ENCODE measurements at regions not wholly inside any gene's neighbourhood (a gene's known extent, or its start where the extent isn't known, plus 50 kb on each side); places are given as distances from the start of the nearest gene placed in this dataset.
A peak's percentile ranks its signal among the peaks of the same experiment; 100 is the strongest.

DNA sequence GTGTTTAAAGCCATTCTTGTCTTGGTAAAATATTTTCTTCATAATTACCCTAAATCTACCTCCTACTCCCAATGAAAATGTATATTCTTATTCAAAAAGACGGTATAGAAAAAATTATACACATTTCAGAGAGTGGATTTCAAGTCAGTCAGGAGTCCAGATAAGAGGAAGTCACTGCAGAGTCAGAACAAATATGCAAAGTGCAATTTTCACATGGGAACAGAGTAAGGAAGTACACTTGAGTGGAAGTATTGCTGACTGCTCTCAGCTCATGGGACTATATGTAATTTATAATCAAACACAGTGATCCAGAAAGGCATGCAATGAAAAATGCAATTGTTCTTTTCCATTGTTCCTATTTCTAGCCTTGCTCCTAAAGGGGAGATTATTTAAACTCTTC lies 1128.0 kb downstream of the AACS start:
- no peak for DNase-seq (ENCODE audit: low read depth)

DNA sequence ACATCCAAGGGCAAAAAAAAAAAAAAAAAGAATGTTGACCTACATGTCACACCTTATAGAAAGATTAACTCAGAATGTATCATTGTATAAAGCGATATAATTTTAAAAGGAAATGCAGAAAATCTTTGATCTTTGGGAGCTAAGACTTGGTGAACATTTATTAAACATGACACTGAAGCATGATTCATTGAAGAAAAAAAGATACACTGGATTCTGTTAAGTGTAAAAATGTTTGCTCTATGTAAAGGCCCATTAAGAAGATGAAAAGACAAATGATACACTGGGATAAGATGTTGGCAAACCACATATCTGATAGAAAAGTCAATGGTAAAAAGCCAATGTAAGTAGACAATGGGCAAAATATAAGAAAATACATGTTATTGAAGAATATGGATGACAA lies 1131.0 kb downstream of the AACS start:
- DNase-seq (ENCODE audit: low read depth) = no peak

DNA sequence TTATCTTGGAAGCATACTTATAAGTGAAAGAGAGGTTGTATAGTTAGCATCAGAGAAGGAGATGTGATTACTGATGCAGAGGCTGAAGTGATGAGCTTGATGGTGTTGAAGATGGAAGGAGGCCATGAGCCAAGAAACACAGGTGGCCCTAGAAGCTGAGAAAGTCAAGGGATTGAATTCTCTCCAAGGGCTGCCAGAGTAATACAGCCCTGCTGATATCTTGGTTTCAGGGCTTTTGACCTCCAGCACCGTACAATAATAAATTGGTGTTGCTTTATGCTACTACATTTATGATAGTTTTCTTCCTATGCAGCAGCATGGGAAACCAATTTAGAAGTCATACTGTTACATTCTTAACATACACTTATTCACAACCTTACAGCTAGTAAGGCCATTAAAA lies 1133.3 kb downstream of the AACS start:
- DNase-seq (ENCODE audit: low read depth) = no peak

- no peak for DNase-seq (ENCODE audit: low read depth)
Observed at GRCh38 chr12:126198966-126199692, 1133.9 kb downstream of the AACS start.

DNA sequence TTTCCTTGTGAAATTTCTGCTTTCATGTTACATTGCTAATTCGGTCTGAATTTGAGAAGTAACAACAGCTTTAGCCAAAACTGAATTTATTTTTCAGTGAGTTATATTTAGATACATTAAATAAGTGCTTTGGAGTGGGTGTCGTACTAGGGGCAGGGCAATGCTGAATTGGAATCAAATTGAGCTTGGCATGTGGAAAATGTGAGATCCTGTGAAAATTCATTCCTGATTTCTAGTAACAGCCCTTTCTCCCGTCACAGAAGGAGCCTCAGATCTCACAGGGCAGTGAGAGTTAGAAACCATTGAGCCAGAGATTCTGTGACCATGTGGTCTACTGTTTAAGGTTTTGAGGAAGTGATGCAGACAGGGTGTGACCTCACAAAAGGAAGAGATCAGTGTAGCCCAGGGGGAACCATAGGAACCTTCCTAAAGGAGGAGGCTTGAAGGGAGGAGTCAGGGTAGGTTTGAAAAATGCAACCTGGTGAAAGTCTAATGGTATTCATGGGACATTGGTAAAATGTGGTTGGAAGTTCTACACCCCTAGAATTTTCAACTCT lies 1136.8 kb downstream of the AACS start:
- DNase-seq (ENCODE audit: low read depth) = no peak

GRCh38 chr12:126204326-126204725 lies 1139.1 kb downstream of the AACS start:
- DNase-seq (ENCODE audit: low read depth) = no peak

DNA sequence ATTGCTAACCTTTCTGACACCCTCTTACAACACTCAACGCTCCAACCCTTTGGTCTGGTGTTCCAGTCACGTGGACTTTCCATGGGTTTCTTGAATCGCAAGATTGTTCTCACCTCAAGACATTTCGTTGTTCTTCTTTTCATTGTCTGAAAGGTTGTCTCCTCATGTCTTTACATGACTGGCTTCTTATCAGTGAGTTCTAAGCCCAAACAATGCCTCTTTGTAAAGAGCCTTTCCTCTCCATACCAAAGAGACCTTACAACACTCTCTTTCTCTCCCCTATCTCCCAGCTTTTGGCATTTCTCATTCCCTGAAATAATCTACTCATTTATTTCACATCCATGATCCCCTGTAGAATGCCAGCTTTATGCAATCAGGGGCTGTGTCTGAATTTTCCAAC lies 1144.8 kb downstream of the AACS start:
- DNase-seq (ENCODE audit: low read depth) = no peak

DNA sequence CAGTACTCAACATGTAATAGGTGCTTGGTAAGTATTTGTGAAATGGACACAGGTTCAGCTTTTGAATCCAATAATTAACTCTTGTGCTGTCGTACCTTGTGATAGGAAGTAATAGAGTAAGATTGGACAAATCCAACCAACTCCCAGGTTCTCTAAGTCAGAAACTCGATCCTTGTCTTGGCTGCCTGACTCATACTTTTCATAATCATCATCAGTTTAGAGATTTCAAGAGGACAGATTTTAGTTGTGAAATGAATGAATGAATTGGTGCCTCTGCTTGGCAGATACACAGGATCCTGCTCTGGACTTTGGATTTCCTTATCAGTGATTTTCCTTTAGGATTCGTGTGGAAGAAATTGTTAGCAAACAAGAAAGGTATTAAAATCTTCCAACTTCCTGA lies 1145.2 kb downstream of the AACS start:
- no peak for DNase-seq (ENCODE audit: low read depth)

DNA sequence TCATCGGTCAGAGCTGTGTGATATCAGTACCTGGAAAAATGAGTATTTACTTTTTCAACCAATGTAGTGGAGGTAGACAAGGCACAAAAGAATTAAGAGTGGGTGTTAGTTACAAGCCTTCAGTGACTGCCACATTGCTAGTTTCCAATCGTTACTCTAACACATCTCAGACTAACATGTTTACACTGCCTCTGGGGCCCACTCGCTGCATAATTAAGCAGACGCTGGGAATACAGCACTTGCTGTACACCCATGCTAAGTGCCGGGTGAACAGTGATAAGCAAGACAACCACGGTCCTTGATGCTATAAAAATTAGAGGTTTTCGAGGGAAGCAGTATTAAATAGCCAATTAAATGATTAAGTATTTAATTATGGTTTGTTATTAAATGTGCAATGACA lies 1147.6 kb downstream of the AACS start:
- no peak for DNase-seq (ENCODE audit: low read depth)

DNA sequence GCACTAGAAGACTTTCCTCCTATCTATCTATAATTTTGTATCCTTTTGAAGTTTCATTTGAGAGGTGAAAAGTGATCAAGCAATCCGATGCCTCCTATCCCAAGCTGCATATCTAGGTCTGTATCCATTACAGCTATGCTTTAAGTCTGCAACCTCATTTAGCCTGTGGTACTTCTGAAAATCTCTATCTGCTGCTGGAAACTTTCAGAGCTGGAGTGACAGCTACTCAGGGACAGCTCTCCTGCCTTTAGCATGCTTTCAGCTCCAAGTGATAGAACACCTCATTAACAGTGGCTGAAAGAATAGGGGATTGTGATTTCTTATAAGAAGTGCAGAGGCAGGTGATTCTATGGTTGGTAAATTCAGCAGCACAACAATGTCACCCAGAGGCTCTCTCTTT lies 1153.5 kb downstream of the AACS start:
- no peak for DNase-seq (ENCODE audit: low read depth)

- no peak for DNase-seq (ENCODE audit: low read depth)
Observed at GRCh38 chr12:126219139-126219538, 1153.9 kb downstream of the AACS start.

GRCh38 chr12:126219654-126220279 lies 1154.5 kb downstream of the AACS start:
- peak; percentile 3 for DNase-seq (ENCODE audit: low read depth)

GRCh38 chr12:126224032-126224431 lies 1158.8 kb downstream of the AACS start:
- no peak for DNase-seq (ENCODE audit: low read depth)

DNA sequence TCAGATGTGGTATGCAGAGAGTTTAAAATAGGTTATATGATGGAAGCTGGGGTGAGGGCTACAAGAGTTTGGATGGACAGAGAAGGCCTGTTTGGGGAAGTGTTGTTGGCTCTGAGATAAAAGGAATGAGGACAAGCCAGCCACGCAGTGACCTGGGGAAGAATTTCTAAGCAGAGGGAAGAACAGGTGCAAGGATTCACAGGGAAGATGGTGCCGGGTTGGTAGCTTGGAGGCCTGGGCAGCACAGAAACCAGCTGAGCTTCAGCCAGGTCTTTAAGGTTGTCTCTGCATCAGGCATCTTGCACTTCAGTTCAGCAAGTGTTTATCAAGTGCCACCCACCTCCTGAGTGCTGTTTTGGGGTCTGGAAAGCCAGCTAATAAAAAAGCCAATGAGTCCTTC lies 1163.7 kb downstream of the AACS start:
- DNase-seq (ENCODE audit: low read depth) = no peak

DNA sequence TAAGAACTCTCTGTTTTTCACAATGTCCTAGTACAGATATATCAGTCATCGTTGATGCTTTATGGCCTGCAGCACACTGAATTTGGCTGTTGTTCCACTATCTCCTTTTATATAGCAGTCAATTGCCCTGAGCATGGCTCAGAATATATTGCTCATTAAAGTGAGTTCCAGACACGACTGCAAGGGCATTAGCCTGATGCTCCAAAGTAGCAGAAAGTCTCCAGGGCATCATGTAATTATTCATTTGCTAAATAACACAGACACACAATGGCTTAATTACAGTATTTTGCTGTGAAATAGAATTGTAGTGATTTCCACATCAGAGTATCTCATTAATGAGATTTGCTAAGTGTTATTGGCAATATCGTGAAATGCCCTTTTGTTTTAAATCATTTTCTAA lies 1167.5 kb downstream of the AACS start:
- no peak for DNase-seq (ENCODE audit: low read depth)

DNA sequence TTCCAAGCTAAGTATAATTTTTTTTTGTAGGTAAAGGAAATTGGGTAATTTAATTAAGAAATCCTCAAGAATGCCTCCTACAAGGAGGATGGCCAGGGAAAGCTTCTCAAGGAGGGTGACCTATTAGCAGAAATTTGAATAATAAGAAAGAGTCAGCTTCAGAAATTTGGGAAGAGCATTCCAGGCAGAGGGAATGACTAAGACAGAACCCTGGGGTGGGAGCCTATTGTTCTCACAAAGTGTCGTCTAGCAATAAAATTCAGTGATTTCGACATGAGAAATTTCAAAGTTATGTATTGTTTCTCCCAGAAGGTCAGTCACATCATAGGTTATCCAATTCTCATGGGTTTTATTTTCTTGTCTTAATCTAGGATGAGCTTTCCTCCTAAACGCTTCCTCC lies 1168.4 kb downstream of the AACS start:
- DNase-seq (ENCODE audit: low read depth) = no peak

- no peak for DNase-seq (ENCODE audit: low read depth)
Observed at GRCh38 chr12:126243814-126244440, 1178.7 kb downstream of the AACS start.

GRCh38 chr12:126247936-126248335 lies 1182.7 kb downstream of the AACS start:
- DNase-seq (ENCODE audit: low read depth) = peak; percentile 9

GRCh38 chr12:126248871-126249403 lies 1183.7 kb downstream of the AACS start:
- peak; percentile 21 for DNase-seq (ENCODE audit: low read depth)

- no peak for DNase-seq (ENCODE audit: low read depth)
Observed at GRCh38 chr12:126258190-126258589, 1193.0 kb downstream of the AACS start.

DNA sequence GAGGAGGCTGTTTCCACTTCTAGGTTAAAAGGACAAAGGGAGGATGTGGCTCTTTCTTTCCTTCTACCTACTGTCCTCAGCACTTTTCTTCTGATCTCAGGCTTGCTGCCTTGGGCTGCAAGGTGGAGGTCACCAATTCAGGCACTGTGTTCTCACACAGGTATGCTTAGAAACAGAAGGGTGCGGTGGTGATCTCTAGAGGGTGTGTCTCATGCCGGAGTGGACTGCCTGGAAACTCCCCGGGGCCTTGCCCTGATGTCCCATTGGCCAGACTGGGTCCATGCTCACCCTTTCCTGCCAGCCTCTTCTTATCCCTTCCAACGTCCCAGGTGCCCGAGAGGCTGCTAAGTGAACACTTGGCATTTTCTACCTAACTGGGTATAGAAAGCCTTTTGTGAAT lies 1197.6 kb downstream of the AACS start:
- no peak for DNase-seq (ENCODE audit: low read depth)

- DNase-seq (ENCODE audit: low read depth) = no peak
Observed at GRCh38 chr12:126268222-126268621, 1203.0 kb downstream of the AACS start.

DNA sequence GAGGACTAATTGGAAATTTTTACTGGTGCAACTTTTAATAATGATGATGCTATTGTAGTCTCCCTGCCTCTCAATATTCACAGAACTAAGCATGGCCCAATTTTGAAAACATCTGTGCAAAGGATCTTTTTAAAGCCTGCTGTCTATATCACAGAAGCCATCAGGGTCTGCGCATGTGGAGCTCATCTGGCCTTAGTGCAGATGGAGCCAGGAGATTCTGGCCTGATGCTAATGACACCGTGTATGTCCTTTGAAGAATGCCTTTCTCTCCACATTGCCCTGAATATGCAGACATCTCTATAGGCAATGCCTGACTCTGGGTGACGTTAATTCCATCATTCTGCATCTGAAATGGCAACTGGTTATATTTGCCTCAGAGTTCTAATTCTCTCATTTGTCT lies 1205.9 kb downstream of the AACS start:
- DNase-seq (ENCODE audit: low read depth) = no peak
